ENCODE measurements at regions not wholly inside any gene's neighbourhood (a gene's known extent, or its start where the extent isn't known, plus 50 kb on each side); places are given as distances from the start of the nearest gene placed in this dataset.

DNA sequence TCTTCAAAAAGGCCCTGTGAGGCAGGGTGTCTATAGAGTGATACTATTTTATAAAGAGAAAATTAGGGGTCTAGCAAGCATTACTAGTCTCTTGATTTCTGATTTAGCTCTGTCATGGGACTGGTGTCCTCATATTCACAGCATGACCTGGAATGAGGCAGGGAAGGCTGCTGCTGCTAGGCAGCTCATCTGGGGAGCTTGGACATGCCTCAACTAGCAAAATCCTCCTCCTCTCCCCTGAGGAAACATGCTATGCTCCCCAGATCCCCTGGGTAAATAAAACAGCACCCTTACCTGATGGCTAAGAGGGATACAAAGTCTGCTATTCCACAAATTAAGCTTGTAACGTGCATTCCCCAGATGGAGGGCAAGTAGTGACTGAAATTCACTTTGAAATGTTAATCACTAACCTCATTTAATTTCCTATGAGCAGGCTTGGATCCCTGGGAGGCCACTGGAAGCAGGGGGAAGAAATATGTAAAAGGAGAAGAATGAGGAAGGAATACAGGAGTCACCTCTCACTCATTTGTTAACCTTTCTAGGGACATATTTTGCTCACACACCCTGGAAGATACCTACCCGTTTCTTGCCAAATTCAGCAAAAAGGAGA is 709.4 kb downstream of the SQOR start:
- no peak overlapping the region for H3K4me3 ChIP-seq (ENCODE audit: low read depth in 1 of 3, low read length in 3 of 3)
- TF ChIP-seq, protein P1, sequence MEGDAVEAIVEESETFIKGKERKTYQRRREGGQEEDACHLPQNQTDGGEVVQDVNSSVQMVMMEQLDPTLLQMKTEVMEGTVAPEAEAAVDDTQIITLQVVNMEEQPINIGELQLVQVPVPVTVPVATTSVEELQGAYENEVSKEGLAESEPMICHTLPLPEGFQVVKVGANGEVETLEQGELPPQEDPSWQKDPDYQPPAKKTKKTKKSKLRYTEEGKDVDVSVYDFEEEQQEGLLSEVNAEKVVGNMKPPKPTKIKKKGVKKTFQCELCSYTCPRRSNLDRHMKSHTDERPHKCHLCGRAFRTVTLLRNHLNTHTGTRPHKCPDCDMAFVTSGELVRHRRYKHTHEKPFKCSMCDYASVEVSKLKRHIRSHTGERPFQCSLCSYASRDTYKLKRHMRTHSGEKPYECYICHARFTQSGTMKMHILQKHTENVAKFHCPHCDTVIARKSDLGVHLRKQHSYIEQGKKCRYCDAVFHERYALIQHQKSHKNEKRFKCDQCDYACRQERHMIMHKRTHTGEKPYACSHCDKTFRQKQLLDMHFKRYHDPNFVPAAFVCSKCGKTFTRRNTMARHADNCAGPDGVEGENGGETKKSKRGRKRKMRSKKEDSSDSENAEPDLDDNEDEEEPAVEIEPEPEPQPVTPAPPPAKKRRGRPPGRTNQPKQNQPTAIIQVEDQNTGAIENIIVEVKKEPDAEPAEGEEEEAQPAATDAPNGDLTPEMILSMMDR (IDR thresholded peaks at IDR 0.05; ENCODE audit: low read depth, low read length, missing input control) = no peak
- TF ChIP-seq, protein P2, sequence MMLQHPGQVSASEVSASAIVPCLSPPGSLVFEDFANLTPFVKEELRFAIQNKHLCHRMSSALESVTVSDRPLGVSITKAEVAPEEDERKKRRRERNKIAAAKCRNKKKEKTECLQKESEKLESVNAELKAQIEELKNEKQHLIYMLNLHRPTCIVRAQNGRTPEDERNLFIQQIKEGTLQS (IDR thresholded peaks at IDR 0.05) = no peak
- no peak for TF ChIP-seq TAF1 (conservative IDR thresholded peaks at IDR 0.05)
- no peak for TF ChIP-seq NR2F2 (IDR thresholded peaks at IDR 0.05)
- no peak for TF ChIP-seq SP1 (IDR thresholded peaks at IDR 0.05)
- TF ChIP-seq RXRA (IDR thresholded peaks at IDR 0.05) = no peak
- TF ChIP-seq FOXA1 (IDR thresholded peaks at IDR 0.05) = no peak
- TF ChIP-seq JUND (IDR thresholded peaks at IDR 0.05) = no peak
- no peak for TF ChIP-seq GABPA (IDR thresholded peaks at IDR 0.05 in 1 of 2, conservative IDR thresholded peaks at IDR 0.05 in 1 of 2)
- WGBS = 54% methylated on average over 2 of the region's 2 CpGs
- no peaks in the 10 kb centered on the region for H3K36me3 ChIP-seq (ENCODE audit: control insufficient read depth in 4 of 4, insufficient read depth in 3 of 4, low read depth in 1 of 4, low read length in 3 of 4)
- no peaks in the 10 kb centered on the region for H3K4me1 ChIP-seq (ENCODE audit: control insufficient read depth in 4 of 4, insufficient read depth in 4 of 4, low read length in 3 of 4)
- H3K9ac ChIP-seq (ENCODE audit: low read depth in 1 of 2, low read length in 2 of 2) = no peak overlapping the region
- H3K27me3 ChIP-seq (ENCODE audit: control insufficient read depth in 4 of 4, insufficient read depth in 4 of 4, low read length in 3 of 4) = peaks cover 0 to 2% (median 0%) of the 10 kb centered on the region in 4 donors
- peaks cover 0 to 3% (median 0%) of the 10 kb centered on the region in 4 donors for H3K9me3 ChIP-seq (ENCODE audit: control insufficient read depth in 4 of 4, low read length in 3 of 4)
- no peak for DNase-seq (ENCODE audit: low spot score)
- H3K27ac ChIP-seq (ENCODE audit: low read depth in 1 of 2, low read length in 2 of 2) = no peak overlapping the region

DNA sequence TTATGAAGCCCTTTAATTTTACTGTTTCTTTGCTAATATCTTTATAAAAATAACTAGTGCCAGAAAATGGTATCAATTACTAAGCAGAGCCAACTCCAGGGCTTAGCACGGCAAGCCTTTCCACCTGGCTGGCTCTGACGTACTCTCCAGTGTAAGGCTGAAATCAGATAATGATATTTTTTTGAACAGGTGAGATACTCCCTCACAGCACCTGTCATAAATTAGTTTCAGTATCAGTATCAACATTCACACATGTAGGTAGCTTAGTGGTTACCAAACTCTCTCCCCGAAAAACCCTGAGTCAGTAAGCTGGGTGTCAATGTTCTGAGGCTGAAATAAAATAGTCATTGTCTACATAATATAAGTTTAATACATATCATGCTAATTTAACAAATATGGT is 710.1 kb downstream of the SQOR start:
- WGBS = 86% methylated on average over 3 of the region's 3 CpGs
- no peaks in the 10 kb centered on the region for H3K4me1 ChIP-seq (ENCODE audit: control insufficient read depth in 4 of 4, insufficient read depth in 4 of 4, low read length in 3 of 4)
- TF ChIP-seq, protein P2 (IDR thresholded peaks at IDR 0.05) = no peak
- TF ChIP-seq NR2F2 (IDR thresholded peaks at IDR 0.05) = no peak
- TF ChIP-seq FOXA1 (IDR thresholded peaks at IDR 0.05) = no peak
- no peak for TF ChIP-seq FOXA2 (IDR thresholded peaks at IDR 0.05)
- no peak for TF ChIP-seq EGR1 (IDR thresholded peaks at IDR 0.05; ENCODE audit: low read depth in 2 of 2)
- TF ChIP-seq, protein P3, sequence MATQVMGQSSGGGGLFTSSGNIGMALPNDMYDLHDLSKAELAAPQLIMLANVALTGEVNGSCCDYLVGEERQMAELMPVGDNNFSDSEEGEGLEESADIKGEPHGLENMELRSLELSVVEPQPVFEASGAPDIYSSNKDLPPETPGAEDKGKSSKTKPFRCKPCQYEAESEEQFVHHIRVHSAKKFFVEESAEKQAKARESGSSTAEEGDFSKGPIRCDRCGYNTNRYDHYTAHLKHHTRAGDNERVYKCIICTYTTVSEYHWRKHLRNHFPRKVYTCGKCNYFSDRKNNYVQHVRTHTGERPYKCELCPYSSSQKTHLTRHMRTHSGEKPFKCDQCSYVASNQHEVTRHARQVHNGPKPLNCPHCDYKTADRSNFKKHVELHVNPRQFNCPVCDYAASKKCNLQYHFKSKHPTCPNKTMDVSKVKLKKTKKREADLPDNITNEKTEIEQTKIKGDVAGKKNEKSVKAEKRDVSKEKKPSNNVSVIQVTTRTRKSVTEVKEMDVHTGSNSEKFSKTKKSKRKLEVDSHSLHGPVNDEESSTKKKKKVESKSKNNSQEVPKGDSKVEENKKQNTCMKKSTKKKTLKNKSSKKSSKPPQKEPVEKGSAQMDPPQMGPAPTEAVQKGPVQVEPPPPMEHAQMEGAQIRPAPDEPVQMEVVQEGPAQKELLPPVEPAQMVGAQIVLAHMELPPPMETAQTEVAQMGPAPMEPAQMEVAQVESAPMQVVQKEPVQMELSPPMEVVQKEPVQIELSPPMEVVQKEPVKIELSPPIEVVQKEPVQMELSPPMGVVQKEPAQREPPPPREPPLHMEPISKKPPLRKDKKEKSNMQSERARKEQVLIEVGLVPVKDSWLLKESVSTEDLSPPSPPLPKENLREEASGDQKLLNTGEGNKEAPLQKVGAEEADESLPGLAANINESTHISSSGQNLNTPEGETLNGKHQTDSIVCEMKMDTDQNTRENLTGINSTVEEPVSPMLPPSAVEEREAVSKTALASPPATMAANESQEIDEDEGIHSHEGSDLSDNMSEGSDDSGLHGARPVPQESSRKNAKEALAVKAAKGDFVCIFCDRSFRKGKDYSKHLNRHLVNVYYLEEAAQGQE (IDR thresholded peaks at IDR 0.05) = no peak
- TF ChIP-seq, protein P4, sequence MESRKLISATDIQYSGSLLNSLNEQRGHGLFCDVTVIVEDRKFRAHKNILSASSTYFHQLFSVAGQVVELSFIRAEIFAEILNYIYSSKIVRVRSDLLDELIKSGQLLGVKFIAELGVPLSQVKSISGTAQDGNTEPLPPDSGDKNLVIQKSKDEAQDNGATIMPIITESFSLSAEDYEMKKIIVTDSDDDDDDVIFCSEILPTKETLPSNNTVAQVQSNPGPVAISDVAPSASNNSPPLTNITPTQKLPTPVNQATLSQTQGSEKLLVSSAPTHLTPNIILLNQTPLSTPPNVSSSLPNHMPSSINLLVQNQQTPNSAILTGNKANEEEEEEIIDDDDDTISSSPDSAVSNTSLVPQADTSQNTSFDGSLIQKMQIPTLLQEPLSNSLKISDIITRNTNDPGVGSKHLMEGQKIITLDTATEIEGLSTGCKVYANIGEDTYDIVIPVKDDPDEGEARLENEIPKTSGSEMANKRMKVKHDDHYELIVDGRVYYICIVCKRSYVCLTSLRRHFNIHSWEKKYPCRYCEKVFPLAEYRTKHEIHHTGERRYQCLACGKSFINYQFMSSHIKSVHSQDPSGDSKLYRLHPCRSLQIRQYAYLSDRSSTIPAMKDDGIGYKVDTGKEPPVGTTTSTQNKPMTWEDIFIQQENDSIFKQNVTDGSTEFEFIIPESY (IDR thresholded peaks at IDR 0.05) = no peak
- TF ChIP-seq, protein P1 (IDR thresholded peaks at IDR 0.05; ENCODE audit: low read depth, low read length, missing input control) = no peak
- TF ChIP-seq RXRA (IDR thresholded peaks at IDR 0.05) = no peak
- TF ChIP-seq, protein P5, sequence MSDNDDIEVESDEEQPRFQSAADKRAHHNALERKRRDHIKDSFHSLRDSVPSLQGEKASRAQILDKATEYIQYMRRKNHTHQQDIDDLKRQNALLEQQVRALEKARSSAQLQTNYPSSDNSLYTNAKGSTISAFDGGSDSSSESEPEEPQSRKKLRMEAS (IDR thresholded peaks at IDR 0.05) = no peak
- H3K9me3 ChIP-seq (ENCODE audit: control insufficient read depth in 4 of 4, low read length in 3 of 4) = peaks cover 0 to 3% (median 0%) of the 10 kb centered on the region in 4 donors
- H3K4me3 ChIP-seq (ENCODE audit: low read depth in 1 of 3, low read length in 3 of 3) = no peak overlapping the region
- H3K27me3 ChIP-seq (ENCODE audit: control insufficient read depth in 4 of 4, insufficient read depth in 4 of 4, low read length in 3 of 4) = peaks cover 0 to 2% (median 0%) of the 10 kb centered on the region in 4 donors
- no peak for DNase-seq (ENCODE audit: low spot score)
- no peak overlapping the region for H3K27ac ChIP-seq (ENCODE audit: low read depth in 1 of 2, low read length in 2 of 2)
- H3K36me3 ChIP-seq (ENCODE audit: control insufficient read depth in 4 of 4, insufficient read depth in 3 of 4, low read depth in 1 of 4, low read length in 3 of 4) = no peaks in the 10 kb centered on the region
- H3K9ac ChIP-seq (ENCODE audit: low read depth in 1 of 2, low read length in 2 of 2) = no peak overlapping the region
